HL-60 (cell line): ENCODE measurements at regions not wholly inside any gene's neighbourhood (a gene's known extent, or its start where the extent isn't known, plus 50 kb on each side); places are given as distances from the start of the nearest gene placed in this dataset.

Experiments used
- CTCF ChIP-seq: IDR thresholded peaks from one replicate; pipeline ENCODE4 v1.5.1; 2011; ENCODE audit warnings: low read length, control low read depth, inconsistent platforms; ENCODE audit not compliant: insufficient read depth
- POLR2AphosphoS5 ChIP-seq: IDR thresholded peaks from 2 replicates; pipeline ENCODE4 v1.6.1; 2012; ENCODE audit warnings: low read depth
- SPI1 ChIP-seq: IDR thresholded peaks from 2 replicates; pipeline ENCODE4 v1.6.1; 2012; ENCODE audit warnings: low read depth, mild to moderate bottlenecking, borderline replicate concordance
- TF ChIP-seq, protein P1 (sequence below): IDR thresholded peaks from 2 replicates; pipeline ENCODE4 v1.6.1; 2012; ENCODE audit warnings: low read depth; ENCODE audit not compliant: insufficient replicate concordance

DNA sequence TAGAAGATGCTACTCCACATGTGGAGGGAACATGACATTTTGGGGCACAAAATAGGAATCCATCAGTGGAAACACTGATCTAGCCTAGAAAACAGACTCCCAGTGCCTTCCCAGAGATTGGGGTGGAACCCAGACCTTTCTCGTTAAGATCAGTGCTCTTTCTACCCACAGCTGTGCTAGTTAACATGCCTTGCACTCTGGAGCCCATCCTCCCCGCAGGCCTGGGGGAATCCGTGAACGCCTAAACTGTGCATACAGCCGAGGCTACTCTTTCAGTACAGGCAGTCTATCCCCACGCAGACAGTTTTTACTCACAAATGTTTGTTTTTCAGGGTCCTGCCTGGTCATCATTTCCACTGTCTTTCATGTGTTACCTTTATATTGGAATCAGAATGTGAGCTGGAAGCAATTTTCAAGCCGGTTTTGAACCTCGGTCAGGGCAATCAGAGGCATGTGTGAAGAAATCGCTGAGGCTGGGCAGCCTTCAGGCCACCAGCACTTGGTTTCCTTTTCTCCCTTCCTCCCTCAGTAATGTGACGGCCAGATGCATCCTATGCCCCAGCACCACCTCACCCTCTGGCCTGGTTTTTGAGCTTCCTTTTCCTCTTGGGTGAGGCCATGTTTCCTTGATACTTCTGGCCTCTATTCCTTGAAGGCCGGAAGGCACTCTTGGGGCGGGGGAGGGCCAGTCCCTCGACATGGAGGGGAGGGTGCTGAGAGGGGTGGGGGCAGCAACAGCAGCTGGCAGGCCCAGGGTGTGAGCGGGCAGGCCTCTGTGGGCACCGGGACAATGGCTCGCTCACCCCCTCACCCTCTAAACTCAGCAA lies 123.6 kb upstream of the GALNT15 start:
- TF ChIP-seq CTCF (no peak), POLR2AphosphoS5 (no peak), SPI1 (no peak)
- TF ChIP-seq, protein P1, sequence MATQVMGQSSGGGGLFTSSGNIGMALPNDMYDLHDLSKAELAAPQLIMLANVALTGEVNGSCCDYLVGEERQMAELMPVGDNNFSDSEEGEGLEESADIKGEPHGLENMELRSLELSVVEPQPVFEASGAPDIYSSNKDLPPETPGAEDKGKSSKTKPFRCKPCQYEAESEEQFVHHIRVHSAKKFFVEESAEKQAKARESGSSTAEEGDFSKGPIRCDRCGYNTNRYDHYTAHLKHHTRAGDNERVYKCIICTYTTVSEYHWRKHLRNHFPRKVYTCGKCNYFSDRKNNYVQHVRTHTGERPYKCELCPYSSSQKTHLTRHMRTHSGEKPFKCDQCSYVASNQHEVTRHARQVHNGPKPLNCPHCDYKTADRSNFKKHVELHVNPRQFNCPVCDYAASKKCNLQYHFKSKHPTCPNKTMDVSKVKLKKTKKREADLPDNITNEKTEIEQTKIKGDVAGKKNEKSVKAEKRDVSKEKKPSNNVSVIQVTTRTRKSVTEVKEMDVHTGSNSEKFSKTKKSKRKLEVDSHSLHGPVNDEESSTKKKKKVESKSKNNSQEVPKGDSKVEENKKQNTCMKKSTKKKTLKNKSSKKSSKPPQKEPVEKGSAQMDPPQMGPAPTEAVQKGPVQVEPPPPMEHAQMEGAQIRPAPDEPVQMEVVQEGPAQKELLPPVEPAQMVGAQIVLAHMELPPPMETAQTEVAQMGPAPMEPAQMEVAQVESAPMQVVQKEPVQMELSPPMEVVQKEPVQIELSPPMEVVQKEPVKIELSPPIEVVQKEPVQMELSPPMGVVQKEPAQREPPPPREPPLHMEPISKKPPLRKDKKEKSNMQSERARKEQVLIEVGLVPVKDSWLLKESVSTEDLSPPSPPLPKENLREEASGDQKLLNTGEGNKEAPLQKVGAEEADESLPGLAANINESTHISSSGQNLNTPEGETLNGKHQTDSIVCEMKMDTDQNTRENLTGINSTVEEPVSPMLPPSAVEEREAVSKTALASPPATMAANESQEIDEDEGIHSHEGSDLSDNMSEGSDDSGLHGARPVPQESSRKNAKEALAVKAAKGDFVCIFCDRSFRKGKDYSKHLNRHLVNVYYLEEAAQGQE: no peak
